Prostate gland (tissue), 2 donors: ENCODE measurements at regions not wholly inside any gene's neighbourhood (a gene's known extent, or its start where the extent isn't known, plus 50 kb on each side); places are given as distances from the start of the nearest gene placed in this dataset.

Experiments
- DNase-seq: peaks from one replicate; pipeline ENCODE4 v3.0.0-alpha.2; 2019; ENCODE audit warnings: low spot score
- H3K27ac ChIP-seq, 2 donors: fragments of 200-600 bp; sonication (generic); 2 replicates each; pipeline ENCODE4 v1.5.1; 2017 to 2019
- H3K27me3 ChIP-seq: fragments of 200-600 bp; sonication (generic); replicated peaks from 2 replicates; pipeline ENCODE4 v1.5.1; 2019; ENCODE audit not compliant: insufficient read depth
- H3K36me3 ChIP-seq, 2 donors: fragments of 200-600 bp; sonication (generic); 1 replicate in 1 of 2; 2 replicates in 1 of 2; pipeline versions ENCODE4 v1.5.1 to v1.8.1; 2017 to 2019
- H3K4me1 ChIP-seq: fragments of 200-600 bp; sonication (generic); replicated peaks from 2 replicates; pipeline ENCODE4 v1.5.1; 2019
- H3K4me3 ChIP-seq, 2 donors: fragments of 200-600 bp; sonication (generic); 2 replicates each; pipeline ENCODE4 v1.5.1; 2017 to 2019
- H3K9me3 ChIP-seq: fragments of 200-600 bp; sonication (generic); 2 replicates; pipeline ENCODE4 v1.5.1; 2017
- POLR2A ChIP-seq: fragments of 450-650 bp; IDR thresholded peaks from one replicate; pipeline ENCODE4 v1.6.1; 2016; ENCODE audit warnings: antibody characterized with exemption, mild to moderate bottlenecking
- POLR2AphosphoS5 ChIP-seq: sonication (generic); formaldehyde crosslinking; IDR thresholded peaks from one replicate; pipeline ENCODE4 v1.6.1; 2017; ENCODE audit warnings: antibody characterized with exemption
- WGBS: methylation state at CpG from one replicate; pipeline ENCODE4 v1.1.5; 2018; 5-methylcytosine and 5-hydroxymethylcytosine counted together
- intact Hi-C: fragments of 100-400 bp; cut with DNase I; formaldehyde crosslinking; loops from one replicate; pipeline ENCODE4 v1.14.2; 2022
- TF ChIP-seq, protein P1 (sequence below), 4 experiments: fragments of 200-600 bp in 2 of 4; fragments of 450-650 bp in 2 of 4; sonication (generic) in 2 of 4; IDR thresholded peaks; 1 replicate in 3 of 4; 2 replicates in 1 of 4; pipeline ENCODE4 v1.5.1; 2016 to 2019; ENCODE audit warnings: antibody characterized with exemption in 4 of 4, mild to moderate bottlenecking in 2 of 4, moderate library complexity in 2 of 4

DNA sequence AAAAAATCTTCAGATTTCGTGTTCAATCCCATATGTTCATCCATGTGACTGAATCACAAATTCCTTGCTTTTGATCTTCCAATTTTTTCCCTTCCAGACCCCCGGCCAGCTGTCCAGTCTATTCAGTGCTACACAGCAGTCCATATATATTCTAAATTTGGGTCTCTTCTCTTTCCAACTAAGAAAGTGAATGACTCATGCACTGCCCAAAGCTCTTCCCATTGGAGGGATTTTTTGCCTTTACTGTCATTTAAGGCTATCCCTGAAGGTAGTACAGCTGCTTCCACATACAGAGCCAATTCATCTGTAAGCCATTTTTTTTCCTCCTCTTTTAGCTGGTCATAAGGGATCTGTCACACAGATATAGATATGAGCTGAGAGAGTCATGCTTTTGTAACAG is 478.3 kb downstream of the DMRT2 start:
- TF ChIP-seq, protein P1, sequence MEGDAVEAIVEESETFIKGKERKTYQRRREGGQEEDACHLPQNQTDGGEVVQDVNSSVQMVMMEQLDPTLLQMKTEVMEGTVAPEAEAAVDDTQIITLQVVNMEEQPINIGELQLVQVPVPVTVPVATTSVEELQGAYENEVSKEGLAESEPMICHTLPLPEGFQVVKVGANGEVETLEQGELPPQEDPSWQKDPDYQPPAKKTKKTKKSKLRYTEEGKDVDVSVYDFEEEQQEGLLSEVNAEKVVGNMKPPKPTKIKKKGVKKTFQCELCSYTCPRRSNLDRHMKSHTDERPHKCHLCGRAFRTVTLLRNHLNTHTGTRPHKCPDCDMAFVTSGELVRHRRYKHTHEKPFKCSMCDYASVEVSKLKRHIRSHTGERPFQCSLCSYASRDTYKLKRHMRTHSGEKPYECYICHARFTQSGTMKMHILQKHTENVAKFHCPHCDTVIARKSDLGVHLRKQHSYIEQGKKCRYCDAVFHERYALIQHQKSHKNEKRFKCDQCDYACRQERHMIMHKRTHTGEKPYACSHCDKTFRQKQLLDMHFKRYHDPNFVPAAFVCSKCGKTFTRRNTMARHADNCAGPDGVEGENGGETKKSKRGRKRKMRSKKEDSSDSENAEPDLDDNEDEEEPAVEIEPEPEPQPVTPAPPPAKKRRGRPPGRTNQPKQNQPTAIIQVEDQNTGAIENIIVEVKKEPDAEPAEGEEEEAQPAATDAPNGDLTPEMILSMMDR (IDR thresholded peaks at IDR 0.05): no peak

DNA sequence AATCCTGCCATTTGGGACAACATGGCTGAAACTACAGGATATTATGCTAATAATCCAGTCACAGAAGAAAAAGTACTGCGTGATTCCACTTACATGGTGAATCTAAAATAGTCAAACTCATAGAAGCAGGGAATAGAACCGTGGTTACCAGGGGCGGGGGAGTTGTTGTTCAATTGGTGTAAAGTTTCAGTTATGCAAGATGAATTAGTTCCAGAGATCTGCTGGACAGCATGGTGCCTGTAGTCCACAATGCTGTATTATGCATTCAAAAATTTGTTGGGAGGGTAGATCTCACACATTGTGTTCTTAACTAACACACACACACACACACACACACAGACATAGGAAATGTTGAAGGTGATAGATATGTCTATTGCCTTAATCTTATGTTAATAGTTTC is 480.5 kb downstream of the DMRT2 start:
- intact Hi-C loops: no loop called here
- Histone ChIP-seq H3K27me3 (no peaks in the 10 kb centered on the region), H3K4me3 (no peak overlapping the region), H3K4me1 (no peaks in the 10 kb centered on the region), H3K9me3 (no peaks in the 10 kb centered on the region), H3K36me3 (no peaks in the 10 kb centered on the region), H3K27ac (no peak overlapping the region)
- TF ChIP-seq POLR2A (no peak), POLR2AphosphoS5 (no peak)
- TF ChIP-seq, protein P1 (IDR thresholded peaks at IDR 0.05): no peak
- 93% methylated on average over 3 of the region's 3 CpGs for WGBS
- no peak for DNase-seq

More for the DNA sequence above, 478.3 kb downstream of the DMRT2 start:
- no peak for DNase-seq
- intact Hi-C loops: no loop called here
- no peak overlapping the region for H3K27ac ChIP-seq
- no peaks in the 10 kb centered on the region for H3K27me3 ChIP-seq
- 84% methylated on average over 2 of the region's 2 CpGs for WGBS
- no peaks in the 10 kb centered on the region for H3K4me1 ChIP-seq
- H3K4me3 ChIP-seq: no peak overlapping the region
- no peaks in the 10 kb centered on the region for H3K36me3 ChIP-seq
- H3K9me3 ChIP-seq: no peaks in the 10 kb centered on the region

DNA sequence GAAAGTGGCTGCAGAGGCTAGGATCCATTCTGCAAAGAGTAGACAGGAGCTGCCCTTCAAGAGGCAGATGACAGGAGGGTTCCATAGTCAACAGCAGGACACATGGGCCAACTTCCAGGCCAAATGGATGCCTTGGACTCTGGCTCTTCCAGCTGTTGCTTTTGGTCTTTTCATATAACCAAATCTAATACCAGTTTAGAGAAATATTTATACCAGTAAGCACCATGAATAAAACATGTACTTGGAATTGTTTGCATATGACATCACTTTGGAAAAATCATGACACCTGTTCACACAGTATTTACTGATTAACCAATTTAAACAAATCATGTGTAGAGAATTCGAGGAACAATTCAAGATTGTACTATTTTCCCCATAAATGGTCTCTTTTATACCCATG is 481.3 kb downstream of the DMRT2 start:
- Histone ChIP-seq H3K27me3 (no peaks in the 10 kb centered on the region), H3K9me3 (no peaks in the 10 kb centered on the region), H3K4me1 (no peaks in the 10 kb centered on the region), H3K27ac (no peak overlapping the region), H3K4me3 (no peak overlapping the region), H3K36me3 (no peaks in the 10 kb centered on the region)
- 34% methylated on average over 1 of the region's 1 CpG for WGBS
- intact Hi-C loops: no loop called here
- no peak for DNase-seq
- TF ChIP-seq, protein P1 (IDR thresholded peaks at IDR 0.05): no peak
- no peak for TF ChIP-seq POLR2AphosphoS5
- TF ChIP-seq POLR2A: no peak

DNA sequence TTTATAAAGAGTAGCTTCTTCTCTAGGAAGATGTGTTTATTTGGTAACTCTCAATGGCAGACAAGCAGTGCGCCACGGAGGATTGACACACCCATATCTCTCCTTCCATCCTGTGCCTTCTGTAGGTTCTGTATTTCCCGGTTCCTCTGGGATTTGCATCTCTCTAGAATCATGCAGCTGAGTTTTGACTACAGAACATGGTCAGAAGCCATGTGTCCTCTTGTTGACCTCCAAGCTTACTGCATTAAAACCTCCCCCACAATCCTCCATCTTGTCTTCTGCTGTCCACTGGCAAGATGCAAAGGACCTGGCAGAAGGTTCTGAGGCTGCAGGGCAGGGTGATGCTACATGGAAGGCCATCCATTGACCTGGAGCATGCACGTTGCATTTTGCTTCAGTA is 482.0 kb downstream of the DMRT2 start:
- H3K9me3 ChIP-seq: no peaks in the 10 kb centered on the region
- no peak overlapping the region for H3K4me3 ChIP-seq
- H3K27me3 ChIP-seq: no peaks in the 10 kb centered on the region
- H3K4me1 ChIP-seq: no peaks in the 10 kb centered on the region
- H3K36me3 ChIP-seq: no peaks in the 10 kb centered on the region
- TF ChIP-seq POLR2AphosphoS5: no peak
- TF ChIP-seq, protein P1 (IDR thresholded peaks at IDR 0.05): no peak
- intact Hi-C loops: no loop called here
- WGBS: 67% methylated on average over 4 of the region's 4 CpGs
- no peak for DNase-seq
- H3K27ac ChIP-seq: no peak overlapping the region

DNA sequence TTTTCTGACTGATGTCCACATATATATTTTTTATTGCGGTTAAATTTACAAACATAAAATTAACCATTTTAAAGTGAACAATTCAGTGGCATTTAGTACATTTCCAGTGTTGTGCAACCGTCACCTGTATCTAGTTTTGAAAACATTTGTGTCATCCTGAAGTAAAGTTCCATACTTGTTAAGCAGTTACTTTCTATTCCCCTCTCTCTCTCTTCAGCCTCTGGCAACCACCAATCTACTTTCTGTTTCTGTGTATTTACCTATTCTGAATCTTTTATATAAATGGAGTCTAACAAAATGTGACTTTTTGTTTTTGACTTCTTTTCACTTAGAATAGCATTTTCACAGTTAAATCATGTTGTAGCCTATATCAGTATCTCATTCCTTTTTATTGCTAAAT is 480.1 kb upstream of the SMARCA2 start:
- Histone ChIP-seq H3K4me1 (no peaks in the 10 kb centered on the region), H3K27me3 (no peaks in the 10 kb centered on the region), H3K27ac (no peak overlapping the region), H3K36me3 (no peaks in the 10 kb centered on the region), H3K4me3 (no peak overlapping the region), H3K9me3 (no peaks in the 10 kb centered on the region)
- no peak for DNase-seq
- intact Hi-C loops: no loop called here
- 87% methylated on average over 2 of the region's 2 CpGs for WGBS
- TF ChIP-seq POLR2AphosphoS5 (no peak), POLR2A (no peak)
- TF ChIP-seq, protein P1 (IDR thresholded peaks at IDR 0.05): no peak
